WTC11 (cell line): ENCODE measurements at regions not wholly inside any gene's neighbourhood (a gene's known extent, or its start where the extent isn't known, plus 50 kb on each side); places are given as distances from the start of the nearest gene placed in this dataset.

ENCODE experiments used
- ATAC-seq: fragments of 200-7000 bp; cut with Tn5 transposase; 2 replicates; pipeline ENCODE4 v1.10.0; 2021; ENCODE audit warnings: mild to moderate bottlenecking, moderate library complexity
- CTCF ChIA-PET: fragments of 300-600 bp; sonication (Branson Sonifier 250); formaldehyde crosslinking; loops from one replicate; lab custom pipeline; 2021; ENCODE audit warnings: antibody characterized with exemption; lab: Charles Lee
- POLR2A ChIA-PET: fragments of 350-600 bp; sonication (Branson Sonifier 250); formaldehyde crosslinking; loops from one replicate; lab custom pipeline; 2021; ENCODE audit warnings: antibody characterized with exemption; lab: Charles Lee
- DNase-seq: peaks from one replicate; pipeline ENCODE4 v3.0.0; 2021; ENCODE audit warnings: low spot score
- H3K27ac Mint-ChIP-seq: 2 replicates; pipeline ENCODE4 v1.8.0; 2021; ENCODE audit warnings: mixed read lengths
- H3K27me3 Mint-ChIP-seq: 2 replicates; pipeline ENCODE4 v1.8.0; 2021; ENCODE audit warnings: low read depth, mild to moderate bottlenecking, moderate library complexity, mixed read lengths
- H3K36me3 Mint-ChIP-seq: 2 replicates; pipeline ENCODE4 v1.8.0; 2021; ENCODE audit warnings: mixed read lengths
- H3K4me1 Mint-ChIP-seq: 2 replicates; pipeline ENCODE4 v1.8.0; 2022; ENCODE audit warnings: mixed read lengths
- H3K4me3 Mint-ChIP-seq: 2 replicates; pipeline ENCODE4 v1.8.0; 2021; ENCODE audit warnings: mild to moderate bottlenecking, moderate library complexity, mixed read lengths
- H3K9me3 Mint-ChIP-seq: 2 replicates; pipeline ENCODE4 v1.8.0; 2021; ENCODE audit warnings: mixed read lengths
- ARID4B ChIP-seq: sonication (generic); formaldehyde crosslinking; IDR thresholded peaks from 2 replicates; pipeline ENCODE4 v1.8.0; 2023; ENCODE audit warnings: missing genetic modification reagents, mild to moderate bottlenecking, borderline replicate concordance
- CBFB ChIP-seq: sonication (generic); formaldehyde crosslinking; IDR thresholded peaks from 2 replicates; pipeline ENCODE4 v1.8.1; 2022; ENCODE audit warnings: mild to moderate bottlenecking, low read depth, missing genetic modification reagents
- CDX4 ChIP-seq: fragments of 250-450 bp; sonication (Bioruptor Pico); IDR thresholded peaks from 2 replicates; pipeline ENCODE4 v1.9.0; 2021; ENCODE audit warnings: moderate library complexity, mild to moderate bottlenecking, inconsistent platforms, borderline replicate concordance
- CREB1 ChIP-seq: sonication (generic); formaldehyde crosslinking; IDR thresholded peaks from 2 replicates; pipeline ENCODE4 v1.8.0; 2023; ENCODE audit warnings: mild to moderate bottlenecking, missing genetic modification reagents
- E2F4 ChIP-seq: sonication (generic); formaldehyde crosslinking; IDR thresholded peaks from 2 replicates; pipeline ENCODE4 v1.8.1; 2022; ENCODE audit warnings: low read depth, mild to moderate bottlenecking, moderate library complexity, missing genetic modification reagents, borderline replicate concordance
- ETV6 ChIP-seq: sonication (generic); formaldehyde crosslinking; IDR thresholded peaks from 2 replicates; pipeline ENCODE4 v1.8.1; 2022; ENCODE audit warnings: mild to moderate bottlenecking, missing genetic modification reagents
- TEAD1 ChIP-seq: sonication (generic); formaldehyde crosslinking; IDR thresholded peaks from 2 replicates; pipeline ENCODE4 v1.8.0; 2022; ENCODE audit warnings: mild to moderate bottlenecking, missing genetic modification reagents
- TEAD4 ChIP-seq: sonication (generic); formaldehyde crosslinking; IDR thresholded peaks from 2 replicates; pipeline ENCODE4 v1.8.0; 2022; ENCODE audit warnings: mild to moderate bottlenecking, missing genetic modification reagents
- ZMAT4 ChIP-seq: fragments of 250-450 bp; sonication (Bioruptor Pico); IDR thresholded peaks from 2 replicates; pipeline ENCODE4 v1.9.0; 2021; ENCODE audit warnings: mild to moderate bottlenecking
- ZNF121 ChIP-seq: sonication (generic); formaldehyde crosslinking; IDR thresholded peaks from 2 replicates; pipeline ENCODE4 v1.8.0; 2023; ENCODE audit warnings: missing genetic modification reagents
- ZNF416 ChIP-seq: fragments of 250-450 bp; sonication (Bioruptor Pico); IDR thresholded peaks from 2 replicates; pipeline ENCODE4 v1.9.0; 2021; ENCODE audit warnings: mild to moderate bottlenecking, inconsistent platforms
- ZNF425 ChIP-seq: fragments of 250-450 bp; sonication (Bioruptor Pico); conservative IDR thresholded peaks from 2 replicates; pipeline ENCODE4 v1.9.0; 2021; ENCODE audit warnings: mild to moderate bottlenecking
- ZSCAN18 ChIP-seq: fragments of 250-450 bp; sonication (Bioruptor Pico); IDR thresholded peaks from 2 replicates; pipeline ENCODE4 v2.1.2; 2022; ENCODE audit warnings: mild to moderate bottlenecking, moderate library complexity

GRCh38 chr3:81931265-81932251, 170.1 kb upstream of the GBE1 start:
- Mint-ChIP-seq H3K27ac (no peak overlapping the region), H3K36me3 (no peaks in the 10 kb centered on the region), H3K4me3 (no peak overlapping the region), H3K27me3 (no peaks in the 10 kb centered on the region), H3K4me1 (peaks cover 18% of the 10 kb centered on the region), H3K9me3 (peaks cover under 1% of the 10 kb centered on the region; the same call in 1 of the 2 replicates)
- ChIA-PET POLR2A (no interaction called here), CTCF (no interaction called here)
- DNase-seq (no peak), ATAC-seq (no peak)
- no peak for TF ChIP-seq TEAD4 (CRISPR knock-in tag)
- no peak for TF ChIP-seq ZNF425 (CRISPR knock-in tag)
- no peak for TF ChIP-seq CBFB (CRISPR knock-in tag)
- TF ChIP-seq E2F4 (CRISPR knock-in tag) = no peak
- no peak for TF ChIP-seq ZSCAN18 (CRISPR knock-in tag)
- TF ChIP-seq ZMAT4 (CRISPR knock-in tag) = no peak
- TF ChIP-seq ZNF121 = no peak
- TF ChIP-seq ZNF416 (CRISPR knock-in tag) = no peak
- TF ChIP-seq CDX4 (CRISPR knock-in tag) = no peak
- TF ChIP-seq CREB1 = no peak
- no peak for TF ChIP-seq ARID4B (CRISPR knock-in tag)

GRCh38 chr3:81929697-81930096, 168.3 kb upstream of the GBE1 start:
- TF ChIP-seq TEAD4 (CRISPR knock-in tag) = no peak
- no peak for TF ChIP-seq ETV6 (CRISPR knock-in tag)
- TF ChIP-seq ZNF425 (CRISPR knock-in tag) = no peak
- TF ChIP-seq TEAD1 = no peak
- DNase-seq (no peak), ATAC-seq (no peak)
- CTCF ChIA-PET = no interaction called here
- H3K27me3 Mint-ChIP-seq = no peaks in the 10 kb centered on the region
- H3K36me3 Mint-ChIP-seq = no peaks in the 10 kb centered on the region
- H3K27ac Mint-ChIP-seq = no peak overlapping the region
- H3K9me3 Mint-ChIP-seq = peaks cover 12% of the 10 kb centered on the region; the same call in 1 of the 2 replicates
- H3K4me3 Mint-ChIP-seq = no peak overlapping the region
- peaks cover 4% of the 10 kb centered on the region; the same call in 1 of the 2 replicates for H3K4me1 Mint-ChIP-seq
- POLR2A ChIA-PET = no interaction called here
